Epithelial cell of esophagus (primary cell): ENCODE measurements at regions not wholly inside any gene's neighbourhood (a gene's known extent, or its start where the extent isn't known, plus 50 kb on each side); places are given as distances from the start of the nearest gene placed in this dataset.

Experiments
- DNase-seq: peaks from one replicate; pipeline ENCODE4 v3.0.0; 2010; ENCODE audit warnings: low read depth
- H3K4me3 ChIP-seq: 2 replicates; pipeline ENCODE4 v1.5.1; 2011; ENCODE audit warnings: mild to moderate bottlenecking, low read length, control low read depth
- TF ChIP-seq, protein P1 (sequence below): IDR thresholded peaks from 2 replicates; pipeline ENCODE4 v1.5.1; 2011; ENCODE audit warnings: low read depth, mild to moderate bottlenecking, low read length, control low read depth, inconsistent platforms; ENCODE audit not compliant: insufficient read depth; ENCODE audit errors: missing control alignments

DNA sequence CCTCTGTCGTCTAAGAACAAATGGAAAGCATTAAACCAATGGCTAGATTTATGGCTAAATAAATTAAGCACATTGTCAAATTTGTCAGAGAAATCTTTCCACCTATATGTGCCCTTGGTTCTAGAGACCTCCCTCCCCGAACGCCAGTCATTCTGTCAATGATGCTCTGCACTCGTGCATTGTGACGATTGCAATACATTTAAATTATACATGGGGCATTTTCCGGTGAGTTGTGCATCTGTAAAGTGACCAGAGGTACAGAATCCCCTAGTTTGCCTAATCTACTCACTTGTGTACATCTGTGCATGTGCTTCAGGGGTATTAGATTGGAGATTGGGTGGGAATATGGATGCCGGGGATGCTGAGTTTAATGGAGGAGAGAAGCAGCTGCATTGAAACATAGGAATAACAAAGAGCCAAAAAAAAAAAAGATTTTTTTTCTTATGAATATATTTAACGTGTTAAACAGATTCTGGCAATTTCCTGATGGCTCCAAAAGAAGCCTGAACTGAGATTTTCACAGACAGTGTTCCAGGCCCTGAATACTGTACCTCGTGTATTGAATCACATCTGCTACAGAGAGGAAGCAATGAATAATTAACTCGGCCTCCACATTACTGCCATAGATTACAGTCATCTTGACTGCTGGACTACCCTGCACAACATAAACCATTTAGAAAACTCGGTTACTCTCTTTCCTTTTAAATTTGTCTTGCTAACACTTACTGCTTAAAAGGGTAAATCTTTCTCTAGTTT lies 149.0 kb upstream of the C1orf87 start:
- TF ChIP-seq, protein P1, sequence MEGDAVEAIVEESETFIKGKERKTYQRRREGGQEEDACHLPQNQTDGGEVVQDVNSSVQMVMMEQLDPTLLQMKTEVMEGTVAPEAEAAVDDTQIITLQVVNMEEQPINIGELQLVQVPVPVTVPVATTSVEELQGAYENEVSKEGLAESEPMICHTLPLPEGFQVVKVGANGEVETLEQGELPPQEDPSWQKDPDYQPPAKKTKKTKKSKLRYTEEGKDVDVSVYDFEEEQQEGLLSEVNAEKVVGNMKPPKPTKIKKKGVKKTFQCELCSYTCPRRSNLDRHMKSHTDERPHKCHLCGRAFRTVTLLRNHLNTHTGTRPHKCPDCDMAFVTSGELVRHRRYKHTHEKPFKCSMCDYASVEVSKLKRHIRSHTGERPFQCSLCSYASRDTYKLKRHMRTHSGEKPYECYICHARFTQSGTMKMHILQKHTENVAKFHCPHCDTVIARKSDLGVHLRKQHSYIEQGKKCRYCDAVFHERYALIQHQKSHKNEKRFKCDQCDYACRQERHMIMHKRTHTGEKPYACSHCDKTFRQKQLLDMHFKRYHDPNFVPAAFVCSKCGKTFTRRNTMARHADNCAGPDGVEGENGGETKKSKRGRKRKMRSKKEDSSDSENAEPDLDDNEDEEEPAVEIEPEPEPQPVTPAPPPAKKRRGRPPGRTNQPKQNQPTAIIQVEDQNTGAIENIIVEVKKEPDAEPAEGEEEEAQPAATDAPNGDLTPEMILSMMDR: no peak
- H3K4me3 ChIP-seq: no peak overlapping the region
- no peak for DNase-seq

DNA sequence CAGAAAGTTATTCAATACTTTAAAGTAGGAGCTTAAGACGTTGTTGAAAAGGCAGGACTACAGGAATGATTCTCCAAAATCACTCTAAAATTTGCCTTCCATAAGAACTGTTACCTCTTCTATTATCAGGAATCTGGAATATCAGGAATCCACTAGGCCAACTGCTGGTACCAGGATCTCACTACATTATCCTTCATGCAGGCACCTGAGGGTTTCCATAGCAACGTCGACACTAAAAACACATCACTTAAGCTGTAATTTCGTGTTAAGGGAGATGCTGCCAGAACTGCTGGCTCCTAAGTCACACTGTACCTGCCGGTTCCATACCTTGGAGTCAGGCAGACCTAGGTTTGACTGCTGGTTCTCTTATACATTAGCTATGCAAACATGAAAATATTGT lies 139.7 kb upstream of the C1orf87 start:
- no peak for DNase-seq

GRCh38 chr1:60196026-60196425 lies 122.5 kb upstream of the C1orf87 start:
- TF ChIP-seq, protein P1: no peak
- H3K4me3 ChIP-seq: no peak overlapping the region
- DNase-seq: no peak

More for the DNA sequence above, 139.7 kb upstream of the C1orf87 start:
- TF ChIP-seq, protein P1: no peak
- H3K4me3 ChIP-seq: no peak overlapping the region

- TF ChIP-seq, protein P1: no peak
- no peak for DNase-seq
- no peak overlapping the region for H3K4me3 ChIP-seq
Measured at GRCh38 chr1:60185684-60186083, 112.1 kb upstream of the C1orf87 start.

GRCh38 chr1:60184521-60184920 lies 111.0 kb upstream of the C1orf87 start:
- DNase-seq: no peak

DNA sequence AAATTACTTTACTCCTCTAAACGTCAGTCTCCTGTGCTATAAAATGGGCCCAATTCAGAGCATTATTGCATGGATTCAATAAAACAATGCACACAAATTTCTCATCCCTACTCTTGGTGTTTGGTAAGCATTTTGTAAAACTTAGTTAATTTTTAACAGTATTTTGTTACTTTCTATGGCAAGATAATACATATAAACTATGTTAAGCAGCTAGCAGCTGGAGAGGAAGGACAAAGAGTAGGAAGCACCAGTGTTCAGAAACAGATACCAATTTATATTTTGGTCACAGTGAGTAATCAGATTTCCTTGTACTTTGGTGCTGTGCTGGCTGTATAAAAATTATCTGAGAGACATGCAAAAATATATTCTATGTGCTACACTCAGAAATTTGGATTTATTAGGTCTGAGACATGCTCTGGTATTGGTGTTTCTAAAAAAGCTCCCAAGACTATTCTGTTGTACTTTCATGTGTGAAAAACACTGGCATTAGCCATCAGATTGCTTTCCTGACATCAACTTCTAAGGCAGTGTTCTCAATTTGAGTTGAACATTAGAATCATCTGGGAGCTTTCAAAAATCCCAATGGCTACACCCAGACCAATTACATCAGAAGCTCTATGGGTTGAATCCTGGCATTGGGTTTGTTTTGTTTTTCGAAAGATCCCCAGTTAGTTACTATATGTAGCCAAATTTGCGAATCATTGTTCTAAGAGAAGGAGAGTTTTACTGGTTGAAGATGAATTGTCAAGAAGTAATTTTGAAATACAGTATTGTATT lies 100.3 kb upstream of the C1orf87 start:
- H3K4me3 ChIP-seq: no peak overlapping the region
- no peak for DNase-seq
- TF ChIP-seq, protein P1: no peak

More at GRCh38 chr1:60184521-60184920, 111.0 kb upstream of the C1orf87 start:
- H3K4me3 ChIP-seq: no peak overlapping the region
- TF ChIP-seq, protein P1: no peak
